Coronary artery (tissue), 2 donors: ENCODE measurements at regions not wholly inside any gene's neighbourhood (a gene's known extent, or its start where the extent isn't known, plus 50 kb on each side); places are given as distances from the start of the nearest gene placed in this dataset.

Source experiments
- DNase-seq: peaks from one replicate; pipeline ENCODE4 v3.0.0-alpha.2; 2017; ENCODE audit warnings: low spot score
- H3K27ac ChIP-seq, 2 donors: fragments of 200-600 bp; sonication (generic); one replicate each; pipeline ENCODE4 v1.5.1; 2016 to 2019
- H3K4me3 ChIP-seq: fragments of 200-600 bp; sonication (generic); 2 replicates; pipeline ENCODE4 v1.5.1; 2016; ENCODE audit warnings: mild to moderate bottlenecking, moderate library complexity
- TF ChIP-seq, protein P1 (sequence below): fragments of 200-600 bp; sonication (generic); IDR thresholded peaks from one replicate; pipeline ENCODE4 v1.5.1; 2019; ENCODE audit warnings: antibody characterized with exemption

GRCh38 chr6:165714907-165715306 is 51.9 kb upstream of the PDE10A start:
- Histone ChIP-seq H3K4me3 (no peak overlapping the region), H3K27ac (no peak overlapping the region)
- TF ChIP-seq, protein P1, sequence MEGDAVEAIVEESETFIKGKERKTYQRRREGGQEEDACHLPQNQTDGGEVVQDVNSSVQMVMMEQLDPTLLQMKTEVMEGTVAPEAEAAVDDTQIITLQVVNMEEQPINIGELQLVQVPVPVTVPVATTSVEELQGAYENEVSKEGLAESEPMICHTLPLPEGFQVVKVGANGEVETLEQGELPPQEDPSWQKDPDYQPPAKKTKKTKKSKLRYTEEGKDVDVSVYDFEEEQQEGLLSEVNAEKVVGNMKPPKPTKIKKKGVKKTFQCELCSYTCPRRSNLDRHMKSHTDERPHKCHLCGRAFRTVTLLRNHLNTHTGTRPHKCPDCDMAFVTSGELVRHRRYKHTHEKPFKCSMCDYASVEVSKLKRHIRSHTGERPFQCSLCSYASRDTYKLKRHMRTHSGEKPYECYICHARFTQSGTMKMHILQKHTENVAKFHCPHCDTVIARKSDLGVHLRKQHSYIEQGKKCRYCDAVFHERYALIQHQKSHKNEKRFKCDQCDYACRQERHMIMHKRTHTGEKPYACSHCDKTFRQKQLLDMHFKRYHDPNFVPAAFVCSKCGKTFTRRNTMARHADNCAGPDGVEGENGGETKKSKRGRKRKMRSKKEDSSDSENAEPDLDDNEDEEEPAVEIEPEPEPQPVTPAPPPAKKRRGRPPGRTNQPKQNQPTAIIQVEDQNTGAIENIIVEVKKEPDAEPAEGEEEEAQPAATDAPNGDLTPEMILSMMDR = no peak
- no peak for DNase-seq

GRCh38 chr6:165713845-165714466 is 50.9 kb upstream of the PDE10A start:
- TF ChIP-seq, protein P1 = no peak

More at GRCh38 chr6:165713845-165714466, 50.9 kb upstream of the PDE10A start:
- Histone ChIP-seq H3K27ac (no peak overlapping the region), H3K4me3 (no peak overlapping the region)
- no peak for DNase-seq
